ENCODE measurements at regions not wholly inside any gene's neighbourhood (a gene's known extent, or its start where the extent isn't known, plus 50 kb on each side); places are given as distances from the start of the nearest gene placed in this dataset.
"Not testable (repeated sequence)": the region's sequence is repeated elsewhere in the genome, so short reads cannot be mapped to it uniquely, and the experiment has no call there.

- no peak for DNase-seq (ENCODE audit: low spot score)
Measured at GRCh38 chr7:112982441-112983063, 104.1 kb downstream of the GPR85 start.

GRCh38 chr7:112981966-112982365 lies 104.7 kb downstream of the GPR85 start:
- DNase-seq (ENCODE audit: low spot score): no peak

DNA sequence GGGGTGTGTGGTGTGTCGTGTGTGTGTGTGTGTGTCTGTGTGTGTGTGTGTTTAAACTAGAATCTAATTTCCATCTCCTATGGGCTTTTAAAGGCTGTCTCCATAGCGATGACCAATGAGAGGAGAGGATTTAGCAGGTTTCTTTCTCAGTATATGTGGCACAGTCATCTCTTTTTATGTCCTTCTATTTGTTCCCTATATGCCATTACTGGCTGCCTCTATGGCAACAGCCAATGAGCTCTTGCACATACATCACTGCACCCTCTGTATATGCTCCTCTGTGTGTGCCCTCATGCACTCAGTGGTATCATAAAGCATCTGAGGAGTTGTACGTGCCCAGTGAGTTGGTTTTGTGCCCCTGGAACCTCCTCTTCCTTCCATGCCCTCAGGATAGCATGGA lies 107.6 kb downstream of the GPR85 start:
- DNase-seq (ENCODE audit: low spot score): not testable (repeated sequence)

GRCh38 chr7:112977244-112977955 lies 109.2 kb downstream of the GPR85 start:
- DNase-seq (ENCODE audit: low spot score): not testable (repeated sequence)

DNA sequence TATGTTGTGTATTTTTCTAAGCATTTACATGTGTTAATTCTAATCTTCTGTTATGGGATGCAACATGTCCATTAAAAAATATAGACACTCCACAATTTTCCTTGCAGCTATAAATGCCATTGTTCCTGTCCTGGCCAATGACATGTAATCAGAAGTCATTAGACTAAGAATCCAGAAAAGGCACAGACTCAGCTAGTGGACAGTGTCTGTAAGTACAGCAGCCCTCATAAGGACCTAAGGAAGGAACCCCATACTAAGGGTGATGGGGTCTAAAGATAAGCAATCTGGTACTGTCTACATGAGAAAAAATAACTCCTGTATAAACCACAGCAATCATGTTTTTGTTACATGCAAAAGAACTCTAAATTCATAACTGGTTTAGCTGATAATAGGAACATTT lies 115.9 kb downstream of the GPR85 start:
- no peak for DNase-seq (ENCODE audit: low spot score)

- no peak for DNase-seq (ENCODE audit: low spot score)
Measured at GRCh38 chr7:112969946-112970345, 116.7 kb downstream of the GPR85 start.

- no peak for DNase-seq (ENCODE audit: low spot score)
Measured at GRCh38 chr7:112965506-112965905, 121.1 kb downstream of the GPR85 start.

DNA sequence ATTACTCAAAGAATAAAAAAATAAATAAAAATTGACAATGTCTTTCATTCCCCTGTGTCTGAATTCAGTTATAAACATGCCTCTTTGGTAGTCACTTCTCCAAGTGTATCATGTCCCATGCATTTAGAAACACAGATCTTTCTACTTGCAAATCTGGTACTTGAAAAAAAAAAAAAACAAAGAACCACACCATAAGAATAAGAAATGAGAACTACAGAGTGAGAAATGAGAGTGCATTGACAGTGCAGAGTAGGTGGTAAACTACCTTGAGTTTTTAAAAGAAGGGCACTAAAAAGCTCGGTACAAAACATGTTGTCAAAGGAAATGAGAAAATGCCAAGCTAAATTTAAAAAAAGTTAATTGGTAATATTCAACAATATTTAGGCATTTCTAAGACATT lies 123.0 kb downstream of the GPR85 start:
- no peak for DNase-seq (ENCODE audit: low spot score)

GRCh38 chr7:112962815-112963214 lies 123.8 kb downstream of the GPR85 start:
- DNase-seq (ENCODE audit: low spot score): no peak

DNA sequence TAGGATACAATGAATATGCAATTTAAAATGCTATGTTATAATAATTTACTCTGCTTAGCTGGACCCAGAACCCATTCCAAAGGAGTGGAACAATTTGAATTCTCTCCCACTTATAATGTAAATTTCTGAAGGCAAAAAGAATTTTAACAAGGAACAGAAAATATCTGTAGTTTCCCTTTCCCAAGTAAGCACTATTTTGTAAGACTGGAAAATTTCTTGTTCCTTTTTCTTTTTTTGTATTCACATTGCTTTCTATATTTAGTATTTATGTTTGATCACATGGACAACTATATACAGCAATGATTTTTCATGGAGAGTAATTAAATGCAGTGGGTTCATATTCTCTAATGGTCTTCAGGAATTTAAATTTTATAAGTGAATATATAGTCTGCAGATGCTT lies 127.4 kb downstream of the GPR85 start:
- DNase-seq (ENCODE audit: low spot score): no peak

- DNase-seq (ENCODE audit: low spot score): no peak
Measured at GRCh38 chr7:112958775-112959174, 127.9 kb downstream of the GPR85 start.

DNA sequence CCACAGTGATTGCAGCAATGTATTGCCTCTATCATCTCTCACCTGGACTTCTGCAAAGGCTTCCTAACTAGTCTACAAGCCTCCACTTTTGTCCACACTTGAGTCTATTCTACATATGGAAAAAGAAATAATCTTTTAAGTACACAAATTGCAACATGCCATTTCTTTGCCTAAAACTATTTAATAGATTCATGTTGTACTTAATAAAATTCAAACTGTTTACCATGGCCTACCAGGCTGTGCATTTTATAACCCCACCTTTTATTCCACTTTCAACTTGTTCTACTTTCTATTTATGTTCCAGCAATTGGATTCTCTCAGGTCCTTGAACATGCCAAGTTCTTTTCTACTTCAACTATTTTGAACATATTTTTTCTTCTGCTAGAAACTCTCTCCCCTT lies 128.7 kb downstream of the GPR85 start:
- no peak for DNase-seq (ENCODE audit: low spot score)

- DNase-seq (ENCODE audit: low spot score): not testable (repeated sequence)
Measured at GRCh38 chr7:112953031-112953430, 133.6 kb downstream of the GPR85 start.

- no peak for DNase-seq (ENCODE audit: low spot score)
Measured at GRCh38 chr7:112951070-112951469, 135.6 kb downstream of the GPR85 start.

DNA sequence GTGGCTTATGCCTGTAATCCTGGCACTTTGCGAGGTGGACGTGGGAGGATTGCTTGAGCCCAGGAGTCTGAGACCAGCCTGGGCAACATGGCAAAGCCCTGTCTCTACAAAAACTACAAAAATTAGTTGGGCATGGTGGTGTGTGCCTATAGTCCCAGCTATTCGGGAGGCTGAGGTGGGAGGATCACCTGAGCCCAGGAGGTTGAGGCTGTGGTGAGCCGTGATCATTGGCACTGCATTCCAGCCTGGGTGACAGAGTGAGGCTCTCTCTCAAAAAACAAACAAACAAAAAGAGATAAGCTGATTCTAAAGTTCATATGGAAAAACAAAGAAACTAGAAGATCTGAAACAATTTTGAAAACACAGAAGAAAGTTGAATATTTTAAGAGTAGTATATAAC lies 136.9 kb downstream of the GPR85 start:
- not testable (repeated sequence) for DNase-seq (ENCODE audit: low spot score)

DNA sequence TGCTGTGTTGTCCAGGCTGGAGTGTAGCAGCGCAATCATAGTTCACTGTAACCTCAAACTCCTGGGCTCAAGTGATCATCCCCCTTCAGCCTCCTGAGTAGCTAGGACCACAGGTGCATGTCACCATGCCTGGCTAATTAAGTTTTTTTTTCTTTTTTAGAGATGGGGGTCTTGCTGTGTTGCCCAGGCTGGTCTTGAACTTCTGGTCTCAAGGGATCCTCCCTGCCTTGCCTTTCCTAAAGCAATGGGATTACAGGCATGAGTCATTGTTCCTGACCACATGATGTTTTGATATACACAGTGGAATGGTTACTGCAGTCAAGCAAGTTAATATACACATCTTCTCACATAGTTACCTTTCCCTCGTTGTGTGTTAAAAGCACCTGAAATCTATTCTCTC lies 140.3 kb downstream of the GPR85 start:
- DNase-seq (ENCODE audit: low spot score): no peak

GRCh38 chr7:112945046-112945445 lies 141.6 kb downstream of the GPR85 start:
- DNase-seq (ENCODE audit: low spot score): no peak

GRCh38 chr7:112942981-112943380 lies 143.6 kb downstream of the GPR85 start:
- DNase-seq (ENCODE audit: low spot score): no peak

GRCh38 chr7:112942125-112942524 lies 144.5 kb downstream of the GPR85 start:
- not testable (repeated sequence) for DNase-seq (ENCODE audit: low spot score)

GRCh38 chr7:112940314-112940732 lies 146.3 kb downstream of the GPR85 start:
- no peak for DNase-seq (ENCODE audit: low spot score)

- DNase-seq (ENCODE audit: low spot score): peak; percentile 93
Measured at GRCh38 chr7:112939574-112940313, 146.9 kb downstream of the GPR85 start.

DNA sequence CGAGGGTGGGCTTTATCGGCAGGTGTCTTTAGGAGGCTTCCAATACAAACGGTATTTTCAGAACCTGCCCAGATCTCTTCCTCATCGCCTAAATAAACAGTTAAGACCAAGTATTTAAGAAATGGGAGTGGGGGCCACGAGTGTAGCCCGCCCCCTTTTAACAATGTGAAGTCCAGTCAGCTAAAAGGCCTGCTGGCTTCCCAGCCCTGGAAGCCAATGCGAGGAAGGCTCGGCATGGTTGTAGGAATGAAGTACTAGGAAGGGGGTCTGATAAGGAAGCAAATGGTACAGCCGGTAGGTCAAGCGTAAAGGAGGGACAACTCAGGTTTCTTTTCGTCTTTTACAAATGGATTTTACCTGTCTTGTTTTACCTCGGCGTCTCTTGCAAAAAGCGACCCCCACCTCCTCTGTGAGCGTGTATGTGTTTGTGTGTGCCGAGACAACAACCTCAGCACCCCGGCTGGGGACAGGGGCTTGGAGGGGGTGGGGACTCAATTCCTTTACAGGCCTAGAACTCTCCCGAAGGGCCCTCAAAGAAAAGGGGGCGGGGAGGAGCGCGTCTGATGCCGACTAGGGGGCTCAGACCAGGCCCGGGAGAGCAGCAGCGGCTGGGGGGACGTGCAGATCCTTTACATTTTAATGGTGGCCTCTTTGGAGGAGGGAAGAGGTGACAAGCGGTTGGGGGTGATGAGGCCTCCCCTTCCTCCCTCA lies 147.6 kb downstream of the GPR85 start:
- peak; percentile 28 for DNase-seq (ENCODE audit: low spot score)
